GM12873 (cell line): ENCODE measurements at regions not wholly inside any gene's neighbourhood (a gene's known extent, or its start where the extent isn't known, plus 50 kb on each side); places are given as distances from the start of the nearest gene placed in this dataset.

ENCODE experiments used
- CTCF ChIP-seq: IDR thresholded peaks from 2 replicates; pipeline ENCODE4 v1.5.1; 2012; ENCODE audit warnings: low read depth, mild to moderate bottlenecking, moderate library complexity, low read length, control low read depth; ENCODE audit not compliant: insufficient read depth; ENCODE audit errors: missing control alignments

DNA sequence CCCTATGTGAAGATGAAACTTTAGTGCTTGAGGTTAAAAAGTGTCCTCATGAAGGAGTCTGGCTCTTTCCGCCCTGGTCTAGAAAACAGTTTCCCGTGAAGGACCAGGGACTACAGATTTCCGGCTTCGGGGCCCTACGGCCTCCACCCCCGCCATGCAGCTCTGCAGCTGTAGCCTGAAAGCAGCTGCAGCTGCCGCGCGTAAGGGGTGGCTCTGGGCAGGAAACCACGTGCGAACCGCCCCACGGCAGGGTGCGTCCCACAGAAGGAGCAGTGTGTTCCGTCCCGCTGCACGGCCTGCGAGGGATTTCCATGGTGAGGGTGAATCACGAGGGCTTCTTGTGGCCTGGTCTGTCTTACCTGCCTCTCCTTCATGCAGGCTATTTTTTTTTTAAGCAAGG is 117.0 kb downstream of the ERMARD start:
- TF ChIP-seq CTCF: no peak

- TF ChIP-seq CTCF: no peak
These were observed 116.3 kb downstream of the ERMARD start for GRCh38 chr6:169867751-169868191.

- no peak for TF ChIP-seq CTCF
These were observed 115.5 kb downstream of the ERMARD start for GRCh38 chr6:169866668-169867521.

DNA sequence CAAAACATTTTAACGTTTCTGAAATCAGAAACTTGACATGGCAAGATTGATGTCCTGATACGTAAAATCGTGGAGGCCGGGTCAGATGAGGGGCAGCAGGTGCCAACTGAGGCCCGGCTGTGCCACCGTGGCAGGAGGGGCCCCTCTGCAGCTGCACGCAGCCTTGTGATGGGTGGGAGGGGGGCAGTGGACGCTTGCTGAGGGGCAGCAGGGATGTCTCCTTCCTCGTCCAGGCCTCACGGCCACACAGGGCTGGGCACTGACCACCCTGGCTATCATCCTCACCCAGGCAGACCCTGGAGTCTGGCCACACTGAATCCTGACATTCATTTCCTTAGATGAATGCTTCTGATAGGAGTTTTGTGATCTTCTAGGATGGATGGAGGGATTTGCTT is 114.7 kb downstream of the ERMARD start:
- no peak for TF ChIP-seq CTCF

- TF ChIP-seq CTCF: no peak
These were observed 114.1 kb downstream of the ERMARD start for GRCh38 chr6:169865346-169866139.

DNA sequence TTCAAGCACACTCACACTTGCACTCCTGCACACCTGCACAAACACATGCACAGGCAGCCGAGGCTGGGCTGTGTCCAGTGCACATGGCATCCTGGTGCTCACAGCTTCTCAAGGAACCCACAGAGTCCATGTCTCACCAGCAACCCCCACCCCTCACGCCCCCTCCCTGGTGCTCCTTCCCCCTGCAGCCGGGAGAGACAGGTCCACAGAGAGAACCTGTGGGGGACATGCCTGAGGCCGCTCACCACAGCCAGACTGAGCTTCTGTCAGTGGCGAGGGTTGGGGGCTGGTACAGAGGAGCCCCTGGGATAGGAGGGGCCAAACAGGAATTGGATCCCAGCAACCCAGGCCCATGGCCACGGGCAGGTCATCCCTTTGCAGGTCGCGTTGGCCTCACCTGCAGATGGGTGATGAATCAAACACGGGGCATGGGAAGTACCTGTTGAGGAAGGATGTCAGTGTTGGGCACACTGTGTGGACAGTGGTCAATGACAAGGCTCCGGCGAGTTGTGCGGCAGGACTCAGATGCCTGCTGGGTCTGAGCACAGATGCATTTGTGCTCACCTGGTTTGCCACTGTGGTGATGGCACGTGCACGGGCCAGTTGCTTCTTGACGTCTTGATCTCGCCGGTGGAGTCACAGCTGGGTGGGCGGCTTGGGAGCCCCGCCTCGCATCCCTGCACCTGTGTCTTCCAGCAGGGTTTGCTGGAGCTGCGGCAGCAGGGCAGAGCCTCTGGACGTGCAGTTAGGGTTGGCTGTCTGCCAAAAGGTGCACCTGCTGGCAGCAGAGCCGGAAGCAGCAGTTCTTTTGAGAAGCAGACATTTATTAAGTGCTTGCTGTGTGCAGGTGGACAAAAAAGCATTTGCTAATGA is 113.0 kb downstream of the ERMARD start:
- no peak for TF ChIP-seq CTCF

- TF ChIP-seq CTCF: no peak
These were observed 112.3 kb downstream of the ERMARD start for GRCh38 chr6:169863710-169864109.
